Renal cortex interstitium (tissue), 11 donors: ENCODE measurements at regions not wholly inside any gene's neighbourhood (a gene's known extent, or its start where the extent isn't known, plus 50 kb on each side); places are given as distances from the start of the nearest gene placed in this dataset.

Experiments
- DNase-seq, 11 donors: peaks; one replicate each; pipeline ENCODE4 v3.0.0-alpha.2; 2013; ENCODE audit warnings: low read depth in 9 of 11, low spot score in 4 of 11; ENCODE audit errors: extremely low read depth in 1 of 11

DNA sequence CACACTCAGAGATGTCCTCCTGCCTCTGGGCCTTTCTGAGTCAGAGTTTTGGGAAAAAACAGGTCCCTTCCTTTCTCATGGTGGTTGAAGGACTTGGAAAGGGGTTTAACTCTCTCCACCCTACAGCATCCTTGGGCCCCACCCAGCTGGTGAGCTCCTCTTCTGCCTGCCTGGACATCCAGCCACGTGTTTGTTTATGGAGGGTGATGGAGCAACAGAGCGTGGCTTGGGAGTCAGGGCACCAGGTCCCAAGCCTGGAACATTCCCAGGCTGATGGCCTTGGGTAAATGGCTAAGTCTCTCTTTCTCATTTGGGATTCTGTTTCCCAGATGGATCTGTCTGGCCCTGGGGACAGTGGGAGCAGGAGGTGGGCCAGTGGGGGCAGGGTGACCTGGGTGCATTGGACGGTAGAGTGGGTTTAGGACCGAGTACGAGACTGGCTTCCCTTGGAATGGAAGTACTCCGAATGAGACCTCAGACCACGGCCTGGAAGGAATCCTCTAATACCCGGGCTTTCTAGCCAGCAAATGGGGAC lies 141.1 kb upstream of the IRX2 start:
- DNase-seq, result no peak

DNA sequence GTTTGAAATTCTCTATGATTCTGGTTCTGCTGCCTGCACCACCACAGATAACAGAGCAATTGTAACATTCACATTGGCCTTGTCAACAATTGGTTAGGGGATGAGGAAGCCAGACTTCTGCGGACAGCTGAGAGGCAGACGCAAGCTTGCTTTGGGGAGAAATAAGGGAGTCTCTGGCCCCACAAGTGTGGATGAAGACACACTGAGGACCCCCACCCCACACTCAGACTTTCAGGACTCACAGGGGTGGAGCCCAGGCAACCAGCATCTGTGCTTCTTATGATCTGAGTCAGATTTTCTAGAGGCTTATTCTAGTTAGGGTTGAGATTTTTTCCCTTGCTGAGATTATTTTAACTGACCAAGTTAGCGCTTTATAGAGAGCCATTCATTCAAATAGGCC lies 140.3 kb upstream of the IRX2 start:
- no peak for DNase-seq

DNA sequence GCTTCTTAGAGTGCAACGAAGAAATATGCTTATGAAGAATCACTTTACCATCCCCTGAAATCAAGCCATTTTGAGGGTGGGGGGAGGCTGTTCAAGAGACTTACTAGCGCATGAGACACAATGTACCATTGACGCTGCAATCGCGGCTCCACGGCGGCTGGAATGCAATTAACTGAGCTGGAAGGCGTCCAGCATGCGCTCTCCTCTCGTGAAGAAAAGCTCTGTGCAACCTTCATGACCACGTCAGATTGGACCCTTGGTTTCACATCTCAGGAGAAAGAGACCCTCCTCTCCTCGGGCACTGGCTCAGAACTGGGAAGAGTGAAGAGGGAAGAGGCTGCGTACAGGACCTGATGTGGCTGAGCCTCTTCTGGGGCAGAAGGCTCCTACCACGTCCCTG lies 138.5 kb upstream of the IRX2 start:
- DNase-seq, result no peak

DNA sequence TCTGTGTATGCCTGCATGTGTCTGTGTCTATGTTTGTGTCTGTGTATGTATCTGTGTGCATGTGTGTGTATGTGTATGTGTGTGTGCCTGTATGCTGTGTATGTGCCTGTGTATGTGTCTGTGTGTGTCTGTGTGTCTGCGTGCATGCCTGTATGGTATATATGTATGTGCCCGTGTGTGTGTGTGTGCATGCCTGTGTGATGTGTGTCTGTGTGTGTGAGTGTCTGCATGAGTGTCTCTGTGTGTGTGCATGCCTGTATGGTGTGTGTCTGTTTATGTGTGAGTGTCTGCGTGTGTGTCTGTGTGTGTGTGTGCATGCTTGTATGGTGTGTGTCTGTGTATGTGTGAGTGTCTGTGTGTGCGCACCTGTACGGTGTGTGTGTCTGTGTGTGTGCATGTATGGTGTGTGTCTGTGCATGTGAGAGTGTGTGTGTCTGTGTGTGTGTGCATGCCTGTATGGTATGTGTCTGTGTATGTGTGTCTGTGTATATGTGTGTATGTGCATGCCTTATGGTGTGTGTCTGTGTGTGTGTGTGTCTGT lies 137.1 kb upstream of the IRX2 start:
- DNase-seq, result no peak

DNA sequence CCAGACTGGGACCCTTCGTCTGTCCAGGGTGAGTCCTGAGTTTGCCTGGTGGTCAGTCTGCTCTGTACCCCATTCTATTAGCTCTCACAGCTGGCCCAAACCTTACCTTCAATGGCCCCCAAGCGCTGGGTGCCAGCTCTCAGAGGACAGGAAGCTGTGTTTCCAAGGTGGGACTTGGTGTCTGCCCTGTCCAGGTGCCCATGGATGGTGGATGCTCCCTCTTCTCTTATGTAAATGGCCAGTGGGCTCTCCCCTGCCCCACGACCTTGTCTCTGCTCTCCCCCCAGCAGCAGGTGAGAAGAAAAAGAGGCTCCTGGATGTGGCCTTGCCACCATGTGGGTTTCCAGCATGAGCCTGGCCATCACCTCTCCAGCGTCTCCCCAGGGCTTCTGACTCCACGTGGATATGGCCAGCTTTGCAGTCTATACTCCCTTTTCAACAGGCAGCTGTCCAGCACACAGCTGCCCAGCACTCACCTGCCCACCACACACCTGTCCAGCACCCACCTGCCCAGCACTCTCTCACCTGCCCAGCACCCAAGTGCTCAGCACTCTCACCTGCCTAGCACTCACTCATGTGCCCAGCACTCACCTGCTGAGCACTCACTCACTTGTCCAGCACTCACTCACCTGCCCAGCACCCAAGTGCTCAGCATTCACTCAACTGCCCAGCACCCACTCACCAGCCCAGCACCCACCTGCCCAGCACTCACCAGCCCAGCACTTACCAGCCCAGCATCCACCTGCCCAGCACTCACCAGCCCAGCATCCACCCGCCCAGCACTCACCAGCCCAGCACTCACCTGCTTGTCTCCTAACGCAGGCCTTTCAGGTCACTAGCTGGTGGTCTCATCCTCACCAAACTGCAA lies 136.2 kb upstream of the IRX2 start:
- DNase-seq, result no peak

DNA sequence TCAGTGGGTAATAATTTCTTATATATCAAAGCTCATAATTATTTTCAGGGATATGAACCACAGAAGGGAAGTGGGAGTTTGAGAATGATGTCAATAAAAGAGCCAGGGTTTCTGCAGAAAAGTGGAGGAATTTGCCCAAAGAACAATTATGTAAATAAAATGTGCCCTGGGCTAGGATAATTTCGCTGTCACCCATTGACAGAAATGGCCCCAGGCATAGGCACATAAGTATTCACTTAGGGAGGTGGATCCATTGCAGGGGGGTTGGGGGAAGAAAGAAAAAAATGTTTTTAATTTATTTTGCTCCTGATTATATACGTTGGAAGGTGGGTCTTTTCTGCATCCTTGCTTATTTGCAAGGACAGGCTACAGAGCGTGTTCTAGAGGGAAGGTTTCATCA lies 135.1 kb upstream of the IRX2 start:
- DNase-seq, result no peak

DNA sequence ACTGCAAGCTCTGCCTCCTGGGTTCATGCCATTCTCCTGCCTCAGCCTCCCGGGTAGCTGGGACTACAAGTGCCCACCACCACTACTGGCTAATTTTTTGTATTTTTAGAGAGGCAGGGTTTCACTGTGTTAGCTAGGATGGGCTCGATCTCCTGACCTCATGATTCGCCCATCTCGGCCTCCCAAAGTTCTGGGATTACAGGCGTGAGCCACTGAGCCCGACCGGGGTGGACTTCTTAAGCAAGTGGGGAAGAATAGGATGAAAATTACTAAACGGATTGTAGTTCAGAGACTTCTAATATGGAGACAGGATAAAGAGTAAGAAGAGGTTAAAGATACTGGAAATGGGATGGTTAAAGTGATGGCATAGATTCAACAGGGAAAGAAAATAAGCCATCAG lies 132.3 kb upstream of the IRX2 start:
- no peak for DNase-seq

DNA sequence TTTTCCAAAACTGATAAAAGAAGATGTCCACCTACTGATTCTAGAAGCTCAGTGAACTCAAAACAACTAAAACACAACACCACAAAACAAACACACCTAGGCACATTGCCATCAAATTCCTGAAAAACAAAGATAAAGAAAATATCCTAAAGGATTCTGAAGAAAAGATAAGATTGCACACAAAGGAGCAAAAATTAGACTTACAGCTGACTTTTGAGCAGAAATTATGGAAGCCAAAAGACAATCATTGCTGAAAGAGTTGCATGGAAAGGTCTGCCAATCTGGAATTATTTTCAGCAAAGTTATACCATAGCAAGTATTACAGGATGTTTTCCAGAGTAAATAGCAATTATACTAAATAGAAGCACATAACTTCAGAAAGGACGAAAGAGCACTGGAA lies 128.2 kb upstream of the IRX2 start:
- DNase-seq, result no peak

DNA sequence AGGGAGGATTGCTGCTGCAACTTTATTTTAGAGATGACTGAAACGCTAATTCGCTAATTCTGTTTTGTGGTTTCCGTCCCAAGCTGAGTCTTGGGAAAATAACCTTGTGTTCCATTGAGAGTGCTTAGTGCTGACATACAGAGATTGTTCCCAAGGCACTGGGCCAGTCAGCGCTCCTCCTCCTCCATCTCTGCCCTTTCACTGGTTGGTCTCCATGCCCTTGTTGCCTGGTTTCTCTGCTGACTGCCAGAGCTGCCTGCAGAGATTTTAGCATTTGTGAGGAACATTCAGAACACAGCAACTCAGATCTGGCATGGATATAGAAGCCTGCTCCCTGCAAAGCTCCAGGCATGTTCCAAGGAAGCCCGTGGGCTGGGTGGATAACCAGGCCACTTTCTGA lies 126.0 kb upstream of the IRX2 start:
- DNase-seq, result no peak

DNA sequence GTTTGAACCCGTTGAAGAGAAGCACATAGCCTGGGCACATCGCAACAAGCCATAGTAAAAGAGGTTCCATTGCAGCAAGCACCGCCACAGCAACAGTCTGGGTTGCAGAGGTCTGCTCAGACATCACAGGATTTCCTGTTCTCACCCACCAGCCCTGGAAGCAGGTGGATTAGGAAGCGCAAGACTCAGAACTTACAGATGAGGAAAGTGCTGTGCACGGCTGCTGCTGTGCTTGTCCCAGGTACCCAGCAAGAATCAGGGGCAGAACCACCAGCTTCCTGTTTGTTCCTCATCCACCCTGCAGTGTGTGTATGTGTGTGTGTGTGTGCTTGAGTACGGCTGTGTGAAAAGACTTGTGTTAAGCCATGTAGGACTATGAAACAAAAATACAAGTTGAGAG lies 124.7 kb upstream of the IRX2 start:
- DNase-seq, result no peak

DNA sequence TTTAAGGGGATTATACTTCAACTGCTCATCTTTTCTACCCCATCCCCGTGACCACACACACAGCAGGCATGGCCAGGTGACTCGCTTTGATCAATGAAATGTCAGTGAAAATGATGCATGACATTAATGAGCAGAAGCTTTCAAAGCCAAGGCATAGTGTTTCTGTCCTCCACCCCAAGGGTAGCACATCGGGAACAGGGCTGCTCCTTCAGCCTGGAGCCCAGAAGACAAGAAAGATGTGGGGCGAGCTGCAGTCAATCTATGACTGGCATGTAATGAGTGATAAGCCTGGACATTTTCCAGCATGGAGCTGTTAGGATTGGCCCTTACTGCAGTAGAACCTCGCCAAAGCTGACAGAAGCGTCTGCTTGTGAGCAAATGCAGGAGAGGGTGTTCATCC lies 122.6 kb upstream of the IRX2 start:
- DNase-seq, result no peak

DNA sequence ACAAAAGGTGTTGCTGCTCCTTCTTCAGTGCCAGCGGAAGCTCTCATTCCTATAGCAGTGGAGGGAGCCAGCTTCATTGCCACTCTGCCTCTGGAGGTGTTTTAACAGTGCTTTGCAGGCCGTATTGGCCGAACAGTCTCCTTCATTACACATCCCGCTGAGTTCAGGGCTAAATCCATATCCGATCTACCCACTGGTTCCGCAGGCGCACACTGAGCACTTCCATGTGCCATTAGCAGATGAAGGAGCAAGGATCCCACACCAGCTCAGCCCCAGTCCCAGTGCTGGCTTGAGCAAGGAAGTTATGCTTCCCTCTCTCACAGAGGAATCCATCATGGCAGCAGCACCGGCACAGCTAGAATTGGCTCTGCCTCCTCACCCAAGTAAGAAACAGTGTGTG lies 121.2 kb upstream of the IRX2 start:
- no peak for DNase-seq

DNA sequence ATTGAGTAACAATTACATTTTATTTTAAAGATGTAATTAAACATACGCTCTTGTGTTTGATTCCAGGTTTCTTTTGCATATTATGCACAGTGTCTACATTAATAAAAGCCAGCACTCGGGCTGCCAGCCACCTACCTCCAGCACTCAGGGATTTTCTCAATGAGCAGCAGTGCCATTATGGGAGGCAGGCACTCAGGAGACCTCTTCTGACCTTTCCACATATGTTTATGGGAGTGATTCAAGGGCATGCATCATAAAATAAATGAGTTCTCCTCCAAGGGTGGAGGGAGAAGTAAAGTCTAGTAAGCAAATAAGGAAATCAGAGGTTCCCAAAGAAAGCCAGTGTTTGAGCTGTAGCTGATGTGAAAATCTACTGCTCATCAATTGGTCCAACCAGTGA lies 119.8 kb upstream of the IRX2 start:
- DNase-seq, result no peak

DNA sequence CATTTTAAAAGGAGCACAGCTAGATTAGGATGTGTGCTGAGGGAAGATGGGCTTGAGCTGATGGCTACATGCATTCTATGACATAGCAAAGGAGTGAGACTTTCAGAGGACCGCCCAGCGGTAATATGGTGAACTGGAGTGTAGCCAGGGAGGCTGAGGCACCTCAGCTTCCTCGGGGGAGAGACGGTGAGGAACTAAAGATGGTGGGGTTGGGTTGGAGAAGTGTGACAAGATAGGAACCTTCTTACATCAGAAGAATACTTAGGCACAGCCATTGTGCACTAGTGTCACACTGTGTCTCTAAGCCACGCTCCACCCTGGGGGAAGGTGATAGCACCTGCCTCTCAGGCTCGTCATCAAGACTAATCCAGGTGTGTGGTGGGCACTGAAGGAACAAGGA lies 118.0 kb upstream of the IRX2 start:
- DNase-seq, result no peak

DNA sequence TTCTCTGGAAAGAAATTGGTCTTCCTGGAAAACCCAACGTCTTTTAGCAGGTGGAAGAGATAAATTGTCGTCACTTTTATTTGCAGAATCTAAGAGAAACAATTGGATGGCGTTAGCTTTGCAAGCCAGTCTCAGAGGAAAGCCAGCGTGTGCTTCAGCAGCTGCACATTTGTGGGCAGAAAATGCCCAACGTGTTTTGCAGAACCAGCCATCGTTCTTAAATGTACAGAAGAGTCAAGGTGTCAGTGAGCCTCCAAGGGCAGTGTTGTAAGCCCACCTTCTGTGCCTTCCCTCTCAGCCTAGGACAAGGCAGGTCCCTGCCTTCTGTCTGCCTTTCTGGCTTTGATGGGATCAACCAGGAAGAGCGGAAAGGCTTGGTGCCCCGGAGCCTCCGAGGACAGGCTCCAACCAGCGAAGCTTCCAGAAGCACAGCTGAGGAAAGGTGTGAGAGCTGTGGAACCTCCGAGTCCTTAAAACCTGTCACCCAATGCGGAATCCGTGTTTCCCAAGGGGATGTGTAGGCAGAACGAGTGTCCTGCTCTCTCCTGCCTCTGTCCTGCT lies 116.0 kb upstream of the IRX2 start:
- no peak for DNase-seq

DNA sequence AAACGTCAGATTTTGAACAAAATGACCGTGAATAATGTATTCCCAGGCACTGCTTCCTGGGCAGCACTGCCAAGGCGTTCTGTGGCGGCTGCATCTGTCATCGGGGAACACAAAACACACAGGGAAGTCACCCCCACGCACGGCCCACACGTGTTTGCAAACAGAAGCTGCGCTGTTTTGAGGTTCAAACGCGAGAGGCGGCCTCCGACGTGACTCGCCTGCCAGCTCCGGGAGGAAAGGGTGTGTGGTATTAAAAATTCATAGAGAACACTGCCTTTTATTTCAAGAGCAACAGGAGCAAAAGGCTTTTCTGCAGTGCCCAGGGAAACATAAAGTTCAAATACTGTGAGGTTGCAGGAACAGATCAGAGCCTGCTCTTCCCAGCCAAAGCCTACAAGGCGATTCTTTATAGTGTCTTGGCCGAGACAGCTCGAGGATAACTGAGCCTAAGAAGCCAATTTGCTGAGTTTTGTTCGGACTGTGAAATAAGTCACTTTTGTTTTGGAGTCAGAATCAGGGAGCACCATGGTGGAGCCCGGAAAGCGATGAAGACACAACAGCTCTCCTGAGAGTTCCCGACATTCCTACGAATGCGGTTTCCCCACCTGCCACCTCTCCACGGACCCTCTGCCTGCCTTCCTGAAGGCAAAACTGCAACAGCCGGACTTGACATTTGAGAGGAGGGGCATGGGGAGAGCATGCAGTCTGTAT lies 115.3 kb upstream of the IRX2 start:
- no peak for DNase-seq

DNA sequence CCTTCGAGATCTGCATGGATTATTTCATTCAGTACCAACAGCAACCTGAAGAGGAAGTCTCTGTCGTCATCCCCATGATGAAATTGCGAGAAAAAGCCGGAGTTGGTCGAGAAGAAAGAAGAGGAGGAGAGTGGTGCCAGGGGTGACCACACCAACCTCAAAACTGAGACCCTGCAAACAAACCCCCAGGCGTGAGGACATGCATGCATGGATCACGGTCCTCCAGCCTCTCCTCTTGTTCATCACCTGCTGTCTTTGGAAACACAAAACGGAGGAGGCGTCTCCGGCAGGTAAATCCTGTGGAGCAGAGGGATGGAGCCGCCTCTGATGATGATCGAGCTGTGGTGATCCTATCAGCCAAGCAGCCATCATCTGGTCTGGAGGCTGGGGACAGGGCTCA lies 114.4 kb upstream of the IRX2 start:
- no peak for DNase-seq

DNA sequence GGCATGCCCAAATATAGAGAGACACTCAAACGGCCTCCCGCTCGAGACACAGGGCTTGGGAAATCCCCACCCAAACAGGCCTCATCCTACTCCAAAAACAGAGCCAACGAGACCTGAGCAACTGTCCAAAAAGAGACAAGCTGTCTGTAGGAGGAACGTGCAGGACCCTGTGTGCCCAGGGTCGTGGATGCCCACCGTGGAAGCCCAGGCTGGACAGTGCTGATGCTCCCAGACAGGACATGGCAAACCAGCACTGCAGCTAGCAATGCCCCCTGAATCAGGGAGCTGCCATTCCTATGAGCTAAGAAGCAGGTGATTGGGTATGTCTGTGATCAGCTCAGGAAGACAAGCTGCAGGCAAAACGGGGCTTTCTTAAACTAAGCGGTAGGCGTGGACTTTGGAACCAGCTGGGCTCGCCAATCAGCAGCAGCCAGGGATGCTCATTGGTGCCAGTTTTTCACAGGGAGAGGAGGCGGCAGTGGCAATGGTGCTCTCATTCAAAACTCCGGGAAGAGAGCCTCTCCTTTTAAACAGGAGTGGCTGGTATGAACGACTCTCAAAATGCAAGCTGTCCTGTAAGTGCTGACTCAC lies 113.1 kb upstream of the IRX2 start:
- no peak for DNase-seq

DNA sequence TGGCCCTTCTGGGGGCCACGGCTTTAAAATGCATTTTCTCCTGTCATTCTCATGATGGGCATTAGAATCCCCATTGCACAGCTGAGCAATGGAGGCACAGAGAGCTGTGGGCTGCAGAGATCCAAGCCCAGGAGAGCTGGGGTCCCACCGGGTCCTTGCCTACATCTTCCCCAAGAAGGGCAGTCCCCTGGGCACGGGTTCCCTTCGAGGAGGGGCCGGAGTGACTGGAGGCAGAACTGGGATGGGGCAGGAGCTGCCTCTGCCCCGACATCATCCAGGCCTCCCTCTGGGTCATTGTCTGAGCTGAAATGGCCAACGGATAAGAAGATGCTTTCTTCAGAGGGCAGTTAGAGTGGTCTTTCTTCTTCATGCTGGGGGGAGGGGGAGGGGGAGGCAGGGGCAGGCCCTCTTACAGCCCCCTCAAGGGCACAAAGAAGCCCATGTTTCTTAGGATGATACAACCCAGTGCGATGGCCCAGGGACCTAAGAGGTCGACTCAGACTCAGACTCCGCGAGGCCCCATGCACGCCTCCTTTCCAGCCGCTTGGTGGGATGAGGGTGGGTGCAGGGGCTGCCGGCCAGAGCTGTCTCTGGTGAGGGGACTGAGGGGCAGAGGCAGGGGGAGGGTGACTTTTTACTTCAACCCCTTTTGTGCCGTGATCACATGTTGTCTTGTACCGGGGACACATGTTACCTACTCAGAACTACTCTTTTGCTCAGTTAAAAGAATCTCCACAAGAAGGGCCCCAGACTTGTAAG lies 112.4 kb upstream of the IRX2 start:
- DNase-seq, result no peak
